Esophagus muscularis mucosa (tissue), 3 donors: ENCODE measurements at regions not wholly inside any gene's neighbourhood (a gene's known extent, or its start where the extent isn't known, plus 50 kb on each side); places are given as distances from the start of the nearest gene placed in this dataset.

Experiments
- POLR2A ChIP-seq: fragments of 450-650 bp; IDR thresholded peaks from one replicate; pipeline ENCODE4 v1.6.1; 2017; ENCODE audit warnings: antibody characterized with exemption, moderate library complexity, mild to moderate bottlenecking, low read depth
- POLR2AphosphoS5 ChIP-seq, 2 donors: sonication (generic); formaldehyde crosslinking; IDR thresholded peaks; one replicate each; pipeline ENCODE4 v1.6.1; 2017; ENCODE audit warnings: antibody characterized with exemption in 2 of 2
- TF ChIP-seq, protein P1 (sequence below), 3 experiments: fragments of 200-600 bp in 2 of 3; fragments of 450-650 bp in 1 of 3; sonication (generic) in 2 of 3; IDR thresholded peaks; one replicate each; pipeline ENCODE4 v1.5.1; 2017 to 2019; ENCODE audit warnings: antibody characterized with exemption in 3 of 3, mild to moderate bottlenecking in 2 of 3, moderate library complexity in 1 of 3

DNA sequence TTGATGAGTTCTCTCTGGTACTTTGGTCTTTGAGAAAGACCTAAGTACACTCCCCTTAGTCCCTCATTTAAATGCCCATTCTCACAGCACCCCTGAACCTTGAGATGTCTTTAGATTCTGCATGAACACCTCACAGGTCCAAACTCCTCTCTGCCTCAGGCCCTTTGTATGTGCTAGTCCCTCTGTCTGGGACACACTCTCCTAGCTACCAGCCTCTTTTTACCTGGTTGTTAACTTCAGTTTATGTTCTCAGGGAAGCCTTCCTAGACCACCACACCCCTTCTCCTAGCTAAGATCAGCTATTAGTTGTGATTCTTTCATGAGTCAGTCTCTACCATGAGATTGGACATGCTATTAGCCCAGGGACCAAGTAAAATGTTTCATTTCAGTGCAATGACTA lies 86.4 kb downstream of the PLCE1 start:
- TF ChIP-seq POLR2AphosphoS5 (IDR thresholded peaks at IDR 0.05) (no peak), POLR2A (no peak)
- TF ChIP-seq, protein P1, sequence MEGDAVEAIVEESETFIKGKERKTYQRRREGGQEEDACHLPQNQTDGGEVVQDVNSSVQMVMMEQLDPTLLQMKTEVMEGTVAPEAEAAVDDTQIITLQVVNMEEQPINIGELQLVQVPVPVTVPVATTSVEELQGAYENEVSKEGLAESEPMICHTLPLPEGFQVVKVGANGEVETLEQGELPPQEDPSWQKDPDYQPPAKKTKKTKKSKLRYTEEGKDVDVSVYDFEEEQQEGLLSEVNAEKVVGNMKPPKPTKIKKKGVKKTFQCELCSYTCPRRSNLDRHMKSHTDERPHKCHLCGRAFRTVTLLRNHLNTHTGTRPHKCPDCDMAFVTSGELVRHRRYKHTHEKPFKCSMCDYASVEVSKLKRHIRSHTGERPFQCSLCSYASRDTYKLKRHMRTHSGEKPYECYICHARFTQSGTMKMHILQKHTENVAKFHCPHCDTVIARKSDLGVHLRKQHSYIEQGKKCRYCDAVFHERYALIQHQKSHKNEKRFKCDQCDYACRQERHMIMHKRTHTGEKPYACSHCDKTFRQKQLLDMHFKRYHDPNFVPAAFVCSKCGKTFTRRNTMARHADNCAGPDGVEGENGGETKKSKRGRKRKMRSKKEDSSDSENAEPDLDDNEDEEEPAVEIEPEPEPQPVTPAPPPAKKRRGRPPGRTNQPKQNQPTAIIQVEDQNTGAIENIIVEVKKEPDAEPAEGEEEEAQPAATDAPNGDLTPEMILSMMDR (IDR thresholded peaks at IDR 0.05): no peak
